ENCODE measurements at regions not wholly inside any gene's neighbourhood (a gene's known extent, or its start where the extent isn't known, plus 50 kb on each side); places are given as distances from the start of the nearest gene placed in this dataset.

GRCh38 chr5:72607381-72607780 is 100.2 kb upstream of the ZNF366 start:
- TF ChIP-seq POLR2A (IDR thresholded peaks at IDR 0.05; ENCODE audit: low read length) (no peak), GATA1 (IDR thresholded peaks at IDR 0.05; ENCODE audit: low read depth, low read length) (no peak)
